HG02870 (cell line): ENCODE measurements at regions not wholly inside any gene's neighbourhood (a gene's known extent, or its start where the extent isn't known, plus 50 kb on each side); places are given as distances from the start of the nearest gene placed in this dataset.
"Not testable (repeated sequence)": the region's sequence is repeated elsewhere in the genome, so short reads cannot be mapped to it uniquely, and the experiment has no call there.

ENCODE experiments used
- ATAC-seq: cut with Tn5 transposase; IDR thresholded peaks from one replicate; pipeline ENCODE4 v1.9.1; 2021; ENCODE audit warnings: mild to moderate bottlenecking, moderate library complexity; ENCODE audit not compliant: unreplicated experiment

- ATAC-seq: no peak
Observed at GRCh38 chr1:78715181-78715661, 65.6 kb downstream of the IFI44 start.

- ATAC-seq: no peak
Observed at GRCh38 chr1:78716186-78716585, 66.6 kb downstream of the IFI44 start.

- no peak for ATAC-seq
Observed at GRCh38 chr1:78718566-78718965, 68.9 kb downstream of the IFI44 start.

- no peak for ATAC-seq
Observed at GRCh38 chr1:78721136-78721535, 71.5 kb downstream of the IFI44 start.

- no peak for ATAC-seq
Observed at GRCh38 chr1:78722105-78722504, 72.5 kb downstream of the IFI44 start.

- ATAC-seq: no peak
Observed at GRCh38 chr1:78722521-78722920, 72.9 kb downstream of the IFI44 start.

GRCh38 chr1:78722947-78723346 lies 73.3 kb downstream of the IFI44 start:
- ATAC-seq: no peak

- ATAC-seq: no peak
Observed at GRCh38 chr1:78726686-78727085, 77.1 kb downstream of the IFI44 start.

GRCh38 chr1:78728359-78728758 lies 78.7 kb downstream of the IFI44 start:
- ATAC-seq: no peak

GRCh38 chr1:78730054-78730453 lies 80.4 kb downstream of the IFI44 start:
- no peak for ATAC-seq

GRCh38 chr1:78731674-78732073 lies 82.0 kb downstream of the IFI44 start:
- ATAC-seq: no peak

GRCh38 chr1:78737241-78737640 lies 87.6 kb downstream of the IFI44 start:
- ATAC-seq: no peak

- no peak for ATAC-seq
Observed at GRCh38 chr1:78743626-78744025, 94.0 kb downstream of the IFI44 start.

- no peak for ATAC-seq
Observed at GRCh38 chr1:78745111-78745510, 95.5 kb downstream of the IFI44 start.

- ATAC-seq: not testable (repeated sequence)
Observed at GRCh38 chr1:78753679-78754078, 104.0 kb downstream of the IFI44 start.

- no peak for ATAC-seq
Observed at GRCh38 chr1:78755986-78756385, 106.4 kb downstream of the IFI44 start.

- no peak for ATAC-seq
Observed at GRCh38 chr1:78758506-78758905, 108.9 kb downstream of the IFI44 start.

GRCh38 chr1:78759881-78760280 lies 110.2 kb downstream of the IFI44 start:
- ATAC-seq: no peak

GRCh38 chr1:78760858-78761257 lies 111.2 kb downstream of the IFI44 start:
- ATAC-seq: no peak

GRCh38 chr1:78762113-78762512 lies 112.5 kb downstream of the IFI44 start:
- no peak for ATAC-seq

- no peak for ATAC-seq
Observed at GRCh38 chr1:78765489-78765888, 115.9 kb downstream of the IFI44 start.

GRCh38 chr1:78779831-78780230 lies 130.2 kb downstream of the IFI44 start:
- ATAC-seq: no peak

GRCh38 chr1:78787544-78787943 lies 137.9 kb downstream of the IFI44 start:
- ATAC-seq: no peak

- no peak for ATAC-seq
Observed at GRCh38 chr1:78790174-78790573, 140.5 kb downstream of the IFI44 start.
